ENCODE measurements at regions not wholly inside any gene's neighbourhood (a gene's known extent, or its start where the extent isn't known, plus 50 kb on each side); places are given as distances from the start of the nearest gene placed in this dataset.

- TF ChIP-seq EZH2 (IDR thresholded peaks at IDR 0.05; ENCODE audit: borderline replicate concordance, low read depth, low read length, severe bottlenecking): no peak
- TF ChIP-seq, protein P1, sequence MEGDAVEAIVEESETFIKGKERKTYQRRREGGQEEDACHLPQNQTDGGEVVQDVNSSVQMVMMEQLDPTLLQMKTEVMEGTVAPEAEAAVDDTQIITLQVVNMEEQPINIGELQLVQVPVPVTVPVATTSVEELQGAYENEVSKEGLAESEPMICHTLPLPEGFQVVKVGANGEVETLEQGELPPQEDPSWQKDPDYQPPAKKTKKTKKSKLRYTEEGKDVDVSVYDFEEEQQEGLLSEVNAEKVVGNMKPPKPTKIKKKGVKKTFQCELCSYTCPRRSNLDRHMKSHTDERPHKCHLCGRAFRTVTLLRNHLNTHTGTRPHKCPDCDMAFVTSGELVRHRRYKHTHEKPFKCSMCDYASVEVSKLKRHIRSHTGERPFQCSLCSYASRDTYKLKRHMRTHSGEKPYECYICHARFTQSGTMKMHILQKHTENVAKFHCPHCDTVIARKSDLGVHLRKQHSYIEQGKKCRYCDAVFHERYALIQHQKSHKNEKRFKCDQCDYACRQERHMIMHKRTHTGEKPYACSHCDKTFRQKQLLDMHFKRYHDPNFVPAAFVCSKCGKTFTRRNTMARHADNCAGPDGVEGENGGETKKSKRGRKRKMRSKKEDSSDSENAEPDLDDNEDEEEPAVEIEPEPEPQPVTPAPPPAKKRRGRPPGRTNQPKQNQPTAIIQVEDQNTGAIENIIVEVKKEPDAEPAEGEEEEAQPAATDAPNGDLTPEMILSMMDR (IDR thresholded peaks at IDR 0.05; ENCODE audit: borderline replicate concordance, extremely low read depth, low read length, poor library complexity, severe bottlenecking): no peak
These were observed 623.1 kb downstream of the HTR1B start for GRCh38 chr6:76840041-76840745.

All from DND-41 (cell line).